ENCODE measurements at regions not wholly inside any gene's neighbourhood (a gene's known extent, or its start where the extent isn't known, plus 50 kb on each side); places are given as distances from the start of the nearest gene placed in this dataset.

- TF ChIP-seq ATF2 (tag by site-specific recombination; IDR thresholded peaks at IDR 0.05; ENCODE audit: low read depth) (no peak), HOXA7 (CRISPR knock-in tag; IDR thresholded peaks at IDR 0.05; ENCODE audit: borderline replicate concordance) (no peak), ZNF830 (tag by site-specific recombination; IDR thresholded peaks at IDR 0.05; ENCODE audit: low read depth) (no peak)
These were observed 76.2 kb upstream of the SEC14L1 start for GRCh38 chr17:77064598-77064997.

Data from HEK293 (cell line).